SK-N-SH (cell line): ENCODE measurements at regions not wholly inside any gene's neighbourhood (a gene's known extent, or its start where the extent isn't known, plus 50 kb on each side); places are given as distances from the start of the nearest gene placed in this dataset.

Experiments used
- CTCF ChIA-PET: fragments of 300-600, 350-600 bp; formaldehyde crosslinking; extraction: SDS; loops from one replicate; lab custom pipeline; 2021; lab: Yijun Ruan, JAX
- POLR2A ChIA-PET: fragments of 350-600 bp; sonication (Branson Sonifier 250); formaldehyde crosslinking; extraction: SDS; loops from one replicate; lab custom pipeline; 2020; ENCODE audit warnings: antibody characterized with exemption, inconsistent platforms; lab: Yijun Ruan, JAX
- DNase-seq: peaks from one replicate; pipeline ENCODE4 v3.0.0; 2012
- H2AFZ ChIP-seq: fragments of 200-600 bp; sonication (generic); 2 replicates; pipeline ENCODE4 v1.8.1; 2016; ENCODE audit warnings: antibody characterized with exemption, mild to moderate bottlenecking, low read depth
- H3F3A ChIP-seq: fragments of 200-600 bp; sonication (generic); replicated peaks from 2 replicates; pipeline ENCODE3; 2016; ENCODE audit warnings: antibody characterized with exemption, mild to moderate bottlenecking; ENCODE audit not compliant: insufficient read depth
- H3K27ac ChIP-seq, 2 experiments: fragments of 200-500 bp in 1 of 2; fragments of 200-600 bp in 1 of 2; sonication (Bioruptor generic) in 1 of 2; sonication (generic), shearing (Covaris generic) in 1 of 2; 2 replicates each; pipeline versions ENCODE4 v1.5.1 to v1.6.1; 2014 to 2016; ENCODE audit warnings: low read depth in 2 of 2, inconsistent platforms in 1 of 2, low read length in 1 of 2, mild to moderate bottlenecking in 1 of 2, mixed read lengths in 1 of 2
- H3K27me3 ChIP-seq: fragments of 200-600 bp; sonication (generic), shearing (Covaris generic); 2 replicates; pipeline ENCODE4 v1.6.1; 2016; ENCODE audit warnings: mixed run types; ENCODE audit not compliant: insufficient read depth
- H3K36me3 ChIP-seq, 2 experiments: fragments of 200-500 bp in 1 of 2; fragments of 200-600 bp in 1 of 2; sonication (Bioruptor generic) in 1 of 2; sonication (generic) in 1 of 2; replicated peaks in 1 of 2; 2 replicates each; pipeline versions ENCODE3 to v1.5.1; 2014 to 2016; ENCODE audit warnings: low read length in 1 of 2, mild to moderate bottlenecking in 1 of 2; ENCODE audit not compliant: insufficient read depth in 2 of 2, control insufficient read depth in 1 of 2
- H3K4me1 ChIP-seq, 2 experiments: fragments of 200-500 bp in 1 of 2; fragments of 200-600 bp in 1 of 2; sonication (Bioruptor generic) in 1 of 2; sonication (generic), shearing (Covaris generic) in 1 of 2; 2 replicates each; pipeline versions ENCODE4 v1.5.1 to v1.6.1; 2014 to 2016; ENCODE audit warnings: low read depth in 1 of 2, low read length in 1 of 2, mixed run types in 1 of 2; ENCODE audit not compliant: insufficient read depth in 2 of 2, control insufficient read depth in 1 of 2
- H3K4me2 ChIP-seq: fragments of 200-600 bp; sonication (generic), shearing (Covaris generic); 2 replicates; pipeline ENCODE4 v1.6.1; 2017; ENCODE audit warnings: mixed run types
- H3K4me3 ChIP-seq, 2 experiments: fragments of 200-500 bp in 1 of 2; fragments of 200-600 bp in 1 of 2; sonication (Bioruptor generic) in 1 of 2; sonication (generic), shearing (Covaris generic) in 1 of 2; 2 replicates each; pipeline versions ENCODE4 v1.5.1 to v1.8.1; 2014 to 2016; ENCODE audit warnings: low read depth in 2 of 2, inconsistent platforms in 1 of 2, low read length in 1 of 2, mild to moderate bottlenecking in 1 of 2, mixed read lengths in 1 of 2, moderate library complexity in 1 of 2
- H3K79me2 ChIP-seq: fragments of 200-600 bp; sonication (generic); 2 replicates; pipeline ENCODE4 v1.8.1; 2017; ENCODE audit warnings: mild to moderate bottlenecking; ENCODE audit not compliant: insufficient read depth
- H3K9ac ChIP-seq: fragments of 200-600 bp; sonication (generic); 2 replicates; pipeline ENCODE4 v1.6.1; 2017; ENCODE audit warnings: mixed run types
- H3K9me2 ChIP-seq: fragments of 200-600 bp; sonication (generic); 2 replicates; pipeline ENCODE4 v1.6.1; 2017; ENCODE audit warnings: mixed run types
- H3K9me3 ChIP-seq: fragments of 200-600 bp; sonication (generic); 2 replicates; pipeline ENCODE4 v1.6.1; 2017; ENCODE audit warnings: mixed run types, mild to moderate bottlenecking, moderate library complexity
- H4K20me1 ChIP-seq: fragments of 200-600 bp; sonication (generic); 2 replicates; pipeline ENCODE4 v1.6.1; 2017; ENCODE audit warnings: mild to moderate bottlenecking, mixed run types; ENCODE audit not compliant: insufficient read depth
- ELF1 ChIP-seq: IDR thresholded peaks from 2 replicates; pipeline ENCODE4 v1.4.0; 2012
- EP300 ChIP-seq, 2 experiments: IDR thresholded peaks; 2 replicates each; pipeline versions ENCODE4 v1.4.0 to v1.6.1; 2012; ENCODE audit warnings: borderline replicate concordance in 1 of 2, low read depth in 1 of 2, low read length in 1 of 2
- FOXJ3 ChIP-seq: sonication (generic); formaldehyde crosslinking; IDR thresholded peaks from 2 replicates; pipeline ENCODE4 v1.5.1; 2020; ENCODE audit warnings: mild to moderate bottlenecking, missing genetic modification reagents
- IRF3 ChIP-seq: fragments of 150-350 bp; IDR thresholded peaks from 2 replicates; pipeline ENCODE4 v1.6.1; 2016; ENCODE audit warnings: mild to moderate bottlenecking, low read depth, low read length
- NFIC ChIP-seq: IDR thresholded peaks from 2 replicates; pipeline ENCODE4 v1.4.0; 2012; ENCODE audit warnings: borderline replicate concordance
- NRF1 ChIP-seq: IDR thresholded peaks from 2 replicates; pipeline ENCODE4 v1.6.1; 2012; ENCODE audit warnings: low read depth, mild to moderate bottlenecking, low read length
- PBX3 ChIP-seq: IDR thresholded peaks from 2 replicates; pipeline ENCODE4; 2012
- POLR2AphosphoS5 ChIP-seq: IDR thresholded peaks from 2 replicates; pipeline ENCODE4 v1.6.1; 2012; ENCODE audit warnings: low read depth, low read length
- SIN3A ChIP-seq: IDR thresholded peaks from 2 replicates; pipeline ENCODE4 v1.6.1; 2012; ENCODE audit warnings: low read depth, mild to moderate bottlenecking, low read length, moderate library complexity, borderline replicate concordance
- TCF12 ChIP-seq: IDR thresholded peaks from 2 replicates; pipeline ENCODE4 v1.4.0; 2012
- WGBS: methylation state at CpG from one replicate; pipeline ENCODE4 v1.1.6; 2017; ENCODE audit warnings: low lambda C conversion rate; 5-methylcytosine and 5-hydroxymethylcytosine counted together
- TF ChIP-seq, protein P1 (sequence below): fragments of 200-600 bp; sonication (generic); IDR thresholded peaks from 2 replicates; pipeline ENCODE4 v1.6.1; 2017; ENCODE audit warnings: antibody characterized with exemption, mild to moderate bottlenecking, moderate library complexity
- TF ChIP-seq, protein P2 (sequence below): IDR thresholded peaks from 2 replicates; pipeline ENCODE4 v1.4.0; 2012; ENCODE audit warnings: low read depth, borderline replicate concordance

- TF ChIP-seq PBX3 (no peak), NFIC (peak; percentile 79)
- Histone ChIP-seq H3K36me3 (no peaks in the 10 kb centered on the region), H3K9me3 (no peaks in the 10 kb centered on the region), H3K27me3 (no peaks in the 10 kb centered on the region), H3K27ac (peak overlapping the region in 1 of 2 experiments; percentile 40; a peak in 1 of 4 replicates), H2AFZ (peak overlapping the region; percentile 27; the same call in 1 of the 2 replicates), H3K9me2 (no peaks in the 10 kb centered on the region), H3K4me3 (no peak overlapping the region), H3F3A (no peaks in the 10 kb centered on the region), H3K79me2 (no peaks in the 10 kb centered on the region), H3K9ac (no peak overlapping the region), H4K20me1 (no peaks in the 10 kb centered on the region), H3K4me2 (no peak overlapping the region), H3K4me1 (peaks cover 6 to 14% of the 10 kb centered on the region in 2 experiments; a peak in 3 of 4 replicates)
- ChIA-PET CTCF (interaction anchor here (0.6 to 1.8 kb wide), 2 partner anchors 8 to 124 kb away, joined by 3 to 5 read pairs; no protein-coding TSS in a partner anchor), POLR2A (no interaction called here)
- peak; percentile 26 for DNase-seq
- 67% methylated on average over 5 of the region's 5 CpGs for WGBS
Observed at GRCh38 chr13:44810061-44810840, 179.0 kb downstream of the NUFIP1 start.

- Histone ChIP-seq H3K27ac (no peak overlapping the region), H3F3A (no peaks in the 10 kb centered on the region), H4K20me1 (no peaks in the 10 kb centered on the region), H3K36me3 (no peaks in the 10 kb centered on the region), H2AFZ (no peak overlapping the region), H3K9ac (no peak overlapping the region), H3K4me1 (peaks cover 6 to 10% of the 10 kb centered on the region in 2 experiments; a peak in 3 of 4 replicates), H3K27me3 (no peaks in the 10 kb centered on the region), H3K9me3 (no peaks in the 10 kb centered on the region), H3K4me3 (no peak overlapping the region), H3K4me2 (no peak overlapping the region), H3K79me2 (no peaks in the 10 kb centered on the region), H3K9me2 (no peaks in the 10 kb centered on the region)
- DNase-seq, result no peak
- WGBS, result 96% methylated on average over 9 of the region's 9 CpGs
- TF ChIP-seq, protein P1, sequence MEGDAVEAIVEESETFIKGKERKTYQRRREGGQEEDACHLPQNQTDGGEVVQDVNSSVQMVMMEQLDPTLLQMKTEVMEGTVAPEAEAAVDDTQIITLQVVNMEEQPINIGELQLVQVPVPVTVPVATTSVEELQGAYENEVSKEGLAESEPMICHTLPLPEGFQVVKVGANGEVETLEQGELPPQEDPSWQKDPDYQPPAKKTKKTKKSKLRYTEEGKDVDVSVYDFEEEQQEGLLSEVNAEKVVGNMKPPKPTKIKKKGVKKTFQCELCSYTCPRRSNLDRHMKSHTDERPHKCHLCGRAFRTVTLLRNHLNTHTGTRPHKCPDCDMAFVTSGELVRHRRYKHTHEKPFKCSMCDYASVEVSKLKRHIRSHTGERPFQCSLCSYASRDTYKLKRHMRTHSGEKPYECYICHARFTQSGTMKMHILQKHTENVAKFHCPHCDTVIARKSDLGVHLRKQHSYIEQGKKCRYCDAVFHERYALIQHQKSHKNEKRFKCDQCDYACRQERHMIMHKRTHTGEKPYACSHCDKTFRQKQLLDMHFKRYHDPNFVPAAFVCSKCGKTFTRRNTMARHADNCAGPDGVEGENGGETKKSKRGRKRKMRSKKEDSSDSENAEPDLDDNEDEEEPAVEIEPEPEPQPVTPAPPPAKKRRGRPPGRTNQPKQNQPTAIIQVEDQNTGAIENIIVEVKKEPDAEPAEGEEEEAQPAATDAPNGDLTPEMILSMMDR, result no peak
- TF ChIP-seq POLR2AphosphoS5, result no peak
- TF ChIP-seq TCF12, result no peak
- no peak for TF ChIP-seq ELF1
- TF ChIP-seq SIN3A, result no peak
- TF ChIP-seq FOXJ3 (CRISPR knock-in tag), result no peak
- TF ChIP-seq, protein P2, sequence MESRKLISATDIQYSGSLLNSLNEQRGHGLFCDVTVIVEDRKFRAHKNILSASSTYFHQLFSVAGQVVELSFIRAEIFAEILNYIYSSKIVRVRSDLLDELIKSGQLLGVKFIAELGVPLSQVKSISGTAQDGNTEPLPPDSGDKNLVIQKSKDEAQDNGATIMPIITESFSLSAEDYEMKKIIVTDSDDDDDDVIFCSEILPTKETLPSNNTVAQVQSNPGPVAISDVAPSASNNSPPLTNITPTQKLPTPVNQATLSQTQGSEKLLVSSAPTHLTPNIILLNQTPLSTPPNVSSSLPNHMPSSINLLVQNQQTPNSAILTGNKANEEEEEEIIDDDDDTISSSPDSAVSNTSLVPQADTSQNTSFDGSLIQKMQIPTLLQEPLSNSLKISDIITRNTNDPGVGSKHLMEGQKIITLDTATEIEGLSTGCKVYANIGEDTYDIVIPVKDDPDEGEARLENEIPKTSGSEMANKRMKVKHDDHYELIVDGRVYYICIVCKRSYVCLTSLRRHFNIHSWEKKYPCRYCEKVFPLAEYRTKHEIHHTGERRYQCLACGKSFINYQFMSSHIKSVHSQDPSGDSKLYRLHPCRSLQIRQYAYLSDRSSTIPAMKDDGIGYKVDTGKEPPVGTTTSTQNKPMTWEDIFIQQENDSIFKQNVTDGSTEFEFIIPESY, result no peak
- no peak for TF ChIP-seq IRF3
- no peak for TF ChIP-seq NRF1
- no peak for TF ChIP-seq EP300 (IDR thresholded peaks at IDR 0.05; ENCODE audit: borderline replicate concordance in 1 of 2, low read depth in 1 of 2, low read length in 1 of 2)
- CTCF ChIA-PET, result interaction anchor here (1.8 kb wide), 1 partner anchor 9 kb away, joined by 5 read pairs; no protein-coding TSS in a partner anchor
- POLR2A ChIA-PET, result no interaction called here
Observed at GRCh38 chr13:44809190-44809589, 180.1 kb downstream of the NUFIP1 start.
